Peyer's patch (tissue), 4 donors: ENCODE measurements at regions not wholly inside any gene's neighbourhood (a gene's known extent, or its start where the extent isn't known, plus 50 kb on each side); places are given as distances from the start of the nearest gene placed in this dataset.

Experiments
- DNase-seq, 3 donors: peaks; one replicate each; pipeline ENCODE4 v3.0.0-alpha.2; 2017 to 2019
- H3K27ac ChIP-seq, 4 donors: fragments of 200-600 bp; sonication (generic); one replicate each; pipeline ENCODE4 v1.5.1; 2016 to 2019
- H3K27me3 ChIP-seq, 2 donors: fragments of 200-600 bp; sonication (generic); one replicate each; pipeline ENCODE4 v1.5.1; 2019
- H3K36me3 ChIP-seq, 3 donors: fragments of 200-600 bp; sonication (generic); one replicate each; pipeline ENCODE4 v1.5.1; 2016 to 2019
- H3K4me1 ChIP-seq, 4 donors: fragments of 200-600 bp; sonication (generic); one replicate each; pipeline ENCODE4 v1.5.1; 2016 to 2019
- H3K4me3 ChIP-seq, 4 donors: fragments of 200-600 bp; sonication (generic); 1 replicate in 3 of 4; 2 replicates in 1 of 4; pipeline ENCODE4 v1.5.1; 2016 to 2019; ENCODE audit warnings: mild to moderate bottlenecking in 1 of 4
- H3K9me3 ChIP-seq, 4 donors: fragments of 200-600 bp; sonication (generic); one replicate each; pipeline ENCODE4 v1.5.1; 2016 to 2019; ENCODE audit warnings: mild to moderate bottlenecking in 1 of 4
- CTCF ChIP-seq, 6 experiments: fragments of 450-650 bp in 4 of 6; fragments of 200-600 bp in 2 of 6; sonication (generic) in 1 of 6; IDR thresholded peaks; one replicate each; pipeline ENCODE4 v1.5.1; 2017 to 2019; ENCODE audit warnings: antibody characterized with exemption in 6 of 6, mild to moderate bottlenecking in 3 of 6, moderate library complexity in 1 of 6
- POLR2A ChIP-seq, 2 donors: fragments of 450-650 bp; IDR thresholded peaks; one replicate each; pipeline ENCODE4 v1.5.1; 2017; ENCODE audit warnings: antibody characterized with exemption in 2 of 2, mild to moderate bottlenecking in 2 of 2, moderate library complexity in 2 of 2

DNA sequence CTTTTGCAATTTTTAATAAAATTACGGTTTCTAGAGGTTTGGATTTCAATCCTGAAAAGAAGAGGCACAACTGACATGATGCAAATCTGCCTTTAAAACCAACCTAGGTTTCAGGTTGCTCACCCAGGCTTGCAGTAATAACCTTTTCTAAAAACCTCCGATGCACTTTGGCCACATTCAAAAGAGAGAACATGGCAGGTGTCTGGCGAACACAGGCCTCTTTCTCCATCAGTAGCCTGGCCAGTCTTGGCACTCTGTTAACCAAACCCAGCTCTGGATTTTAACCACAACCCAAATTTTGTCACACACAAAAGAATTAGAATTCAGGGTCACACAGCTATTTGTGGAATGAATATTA is 55.8 kb upstream of the MAFB start:
- no peaks in the 10 kb centered on the region for H3K27me3 ChIP-seq
- no peaks in the 10 kb centered on the region for H3K36me3 ChIP-seq
- no peak for DNase-seq
- TF ChIP-seq CTCF (IDR thresholded peaks at IDR 0.05) = no peak
- no peak for TF ChIP-seq POLR2A (IDR thresholded peaks at IDR 0.05)
- no peak overlapping the region for H3K27ac ChIP-seq
- no peaks in the 10 kb centered on the region for H3K4me1 ChIP-seq
- no peak overlapping the region for H3K4me3 ChIP-seq
- no peaks in the 10 kb centered on the region for H3K9me3 ChIP-seq

- no peaks in the 10 kb centered on the region for H3K9me3 ChIP-seq
- no peaks in the 10 kb centered on the region for H3K36me3 ChIP-seq
- no peak overlapping the region for H3K4me3 ChIP-seq
- H3K4me1 ChIP-seq = no peaks in the 10 kb centered on the region
- no peak for TF ChIP-seq POLR2A (IDR thresholded peaks at IDR 0.05)
- no peak for TF ChIP-seq CTCF (IDR thresholded peaks at IDR 0.05)
- no peak for DNase-seq
- no peak overlapping the region for H3K27ac ChIP-seq
- H3K27me3 ChIP-seq = no peaks in the 10 kb centered on the region
Measured at GRCh38 chr20:40746251-40746650, 57.2 kb upstream of the MAFB start.

DNA sequence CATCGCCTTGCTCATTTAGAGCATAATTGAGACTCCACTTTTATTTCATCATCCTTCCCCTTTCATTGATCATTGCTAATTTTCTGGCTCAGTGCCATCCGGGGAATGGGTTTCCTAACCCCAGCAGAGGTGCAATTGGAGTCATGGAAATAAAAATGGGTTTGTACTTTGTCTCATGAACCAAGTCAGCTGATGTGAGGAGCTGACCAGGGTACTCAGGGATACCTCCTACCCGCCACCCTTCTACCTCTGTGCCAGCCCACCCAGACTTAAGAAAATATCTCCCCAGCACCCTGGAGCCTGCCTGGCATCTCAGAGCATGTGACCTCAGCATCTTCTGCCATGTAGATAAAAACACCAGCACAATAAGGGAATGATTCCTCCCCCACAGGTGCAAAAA is 59.1 kb upstream of the MAFB start:
- H3K27me3 ChIP-seq = no peaks in the 10 kb centered on the region
- no peaks in the 10 kb centered on the region for H3K9me3 ChIP-seq
- TF ChIP-seq CTCF (IDR thresholded peaks at IDR 0.05) (no peak), POLR2A (IDR thresholded peaks at IDR 0.05) (no peak)
- H3K27ac ChIP-seq = no peak overlapping the region
- no peaks in the 10 kb centered on the region for H3K4me1 ChIP-seq
- H3K4me3 ChIP-seq = no peak overlapping the region
- no peaks in the 10 kb centered on the region for H3K36me3 ChIP-seq
- DNase-seq = no peak

- no peaks in the 10 kb centered on the region for H3K4me1 ChIP-seq
- H3K9me3 ChIP-seq = no peaks in the 10 kb centered on the region
- no peak for DNase-seq
- no peaks in the 10 kb centered on the region for H3K27me3 ChIP-seq
- H3K4me3 ChIP-seq = no peak overlapping the region
- TF ChIP-seq CTCF (IDR thresholded peaks at IDR 0.05) = no peak
- TF ChIP-seq POLR2A (IDR thresholded peaks at IDR 0.05) = no peak
- no peaks in the 10 kb centered on the region for H3K36me3 ChIP-seq
- no peak overlapping the region for H3K27ac ChIP-seq
Measured at GRCh38 chr20:40749985-40750506, 61.0 kb upstream of the MAFB start.

DNA sequence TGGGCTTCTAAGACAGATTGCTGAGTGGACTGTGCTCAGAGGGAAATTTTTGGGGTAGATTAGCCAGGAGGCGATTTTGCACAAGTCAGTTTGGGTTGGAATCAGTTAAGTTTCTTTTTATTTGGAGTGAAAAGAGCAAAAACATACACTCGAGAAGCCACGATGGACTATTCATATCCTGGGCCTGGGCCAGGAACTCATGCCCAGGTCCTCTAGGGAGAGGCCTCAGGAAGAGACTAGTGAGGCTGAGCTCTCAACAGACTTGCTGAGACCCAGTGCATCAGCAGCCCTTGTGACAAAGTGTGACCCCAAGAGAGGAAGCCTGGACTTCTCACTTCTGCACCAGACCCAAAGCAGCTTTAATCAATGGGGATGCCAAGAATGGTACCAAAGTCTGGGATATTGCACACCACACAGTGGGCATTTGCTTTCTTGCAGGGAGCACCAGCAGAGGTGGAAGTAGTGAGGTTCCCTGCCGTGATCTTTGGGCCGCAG is 61.6 kb upstream of the MAFB start:
- Histone ChIP-seq H3K9me3 (no peaks in the 10 kb centered on the region), H3K27me3 (no peaks in the 10 kb centered on the region), H3K36me3 (no peaks in the 10 kb centered on the region), H3K27ac (no peak overlapping the region), H3K4me3 (no peak overlapping the region), H3K4me1 (no peaks in the 10 kb centered on the region)
- TF ChIP-seq CTCF (IDR thresholded peaks at IDR 0.05) (no peak), POLR2A (IDR thresholded peaks at IDR 0.05) (no peak)
- no peak for DNase-seq

DNA sequence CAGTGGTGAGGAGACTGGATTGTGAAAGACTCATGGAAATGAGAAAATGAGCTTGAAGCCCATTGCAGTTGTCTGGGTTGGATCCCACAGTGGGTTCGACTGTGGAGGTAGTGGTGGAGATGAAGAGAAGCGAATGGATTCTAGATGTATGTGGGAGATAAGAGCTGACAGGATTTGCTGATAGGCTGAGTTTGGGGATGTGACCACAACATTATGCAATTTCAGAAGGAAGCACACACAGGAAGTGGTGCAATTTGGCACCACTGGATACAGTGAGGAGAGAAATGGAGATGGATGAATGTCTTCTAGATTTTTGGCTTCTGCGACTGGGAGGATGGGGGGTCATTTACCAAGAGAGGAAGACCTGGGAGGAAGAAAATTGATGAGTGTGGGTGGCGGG is 64.4 kb upstream of the MAFB start:
- Histone ChIP-seq H3K27ac (no peak overlapping the region), H3K27me3 (no peaks in the 10 kb centered on the region), H3K9me3 (no peaks in the 10 kb centered on the region), H3K36me3 (no peaks in the 10 kb centered on the region), H3K4me3 (no peak overlapping the region), H3K4me1 (no peaks in the 10 kb centered on the region)
- TF ChIP-seq CTCF (IDR thresholded peaks at IDR 0.05) (no peak), POLR2A (IDR thresholded peaks at IDR 0.05) (no peak)
- no peak for DNase-seq
